Activated T-helper 2 cell treated with anti-CD3 and anti-CD28 coated beads, Interferon-gamma antibody, Interleukin-2, Interleukin-4, amounts not matched to agents 10 μg/mL and 5 μg/mL and 100 μg/mL, durations not matched to agents 14 hours and 24 hours and 36 hours (primary cell): ENCODE measurements at regions not wholly inside any gene's neighbourhood (a gene's known extent, or its start where the extent isn't known, plus 50 kb on each side); places are given as distances from the start of the nearest gene placed in this dataset.
"Not testable (repeated sequence)": the region's sequence is repeated elsewhere in the genome, so short reads cannot be mapped to it uniquely, and the experiment has no call there.

ENCODE experiments used
- DNase-seq: peaks from one replicate; pipeline ENCODE4 v3.0.0; 2021; ENCODE audit warnings: low spot score
- H3K27ac Mint-ChIP-seq: one replicate; pipeline ENCODE4 v1.8.0; 2021; ENCODE audit warnings: mixed read lengths
- H3K27me3 Mint-ChIP-seq: one replicate; pipeline ENCODE4 v1.8.0; 2021; ENCODE audit warnings: low read depth, mixed read lengths
- H3K36me3 Mint-ChIP-seq: one replicate; pipeline ENCODE4 v1.8.0; 2021; ENCODE audit warnings: low read depth, mixed read lengths
- H3K4me1 Mint-ChIP-seq: one replicate; pipeline ENCODE4 v1.8.0; 2021; ENCODE audit warnings: low read depth, mixed read lengths
- H3K4me3 Mint-ChIP-seq: one replicate; pipeline ENCODE4 v1.8.0; 2021; ENCODE audit warnings: low read depth, mild to moderate bottlenecking, moderate library complexity, mixed read lengths
- H3K9me3 Mint-ChIP-seq: one replicate; pipeline ENCODE4 v1.8.0; 2021; ENCODE audit warnings: mixed read lengths
- intact Hi-C: fragments of 100-400 bp; cut with micrococcal nuclease; formaldehyde crosslinking; loops from one replicate; pipeline ENCODE4 v1.15.1; 2023

DNA sequence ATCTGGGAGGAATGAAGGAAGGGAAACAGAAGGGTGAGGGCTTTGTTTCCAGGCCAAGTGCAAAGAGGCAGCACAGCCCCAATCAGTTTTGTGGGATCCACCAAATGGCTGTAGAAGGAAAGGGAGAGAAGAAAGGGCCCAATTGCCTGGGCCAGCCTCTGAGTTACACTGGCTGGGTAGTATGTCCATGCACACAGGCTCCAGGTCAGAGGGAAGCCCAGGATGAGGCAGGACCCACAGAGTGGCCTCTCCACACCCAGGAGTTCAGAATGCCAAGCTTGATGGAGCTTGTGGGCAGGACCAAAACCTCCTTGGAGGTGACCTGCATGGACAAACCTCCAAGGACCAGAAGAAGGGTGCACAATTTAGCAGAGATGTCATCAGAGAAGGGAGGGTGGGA, 178.2 kb upstream of the TSHZ3 start:
- Mint-ChIP-seq H3K27ac (no peak overlapping the region), H3K9me3 (peaks cover 31% of the 10 kb centered on the region), H3K36me3 (no peaks in the 10 kb centered on the region), H3K4me3 (no peak overlapping the region), H3K27me3 (no peaks in the 10 kb centered on the region), H3K4me1 (no peaks in the 10 kb centered on the region)
- intact Hi-C loops = no loop called here
- no peak for DNase-seq

DNA sequence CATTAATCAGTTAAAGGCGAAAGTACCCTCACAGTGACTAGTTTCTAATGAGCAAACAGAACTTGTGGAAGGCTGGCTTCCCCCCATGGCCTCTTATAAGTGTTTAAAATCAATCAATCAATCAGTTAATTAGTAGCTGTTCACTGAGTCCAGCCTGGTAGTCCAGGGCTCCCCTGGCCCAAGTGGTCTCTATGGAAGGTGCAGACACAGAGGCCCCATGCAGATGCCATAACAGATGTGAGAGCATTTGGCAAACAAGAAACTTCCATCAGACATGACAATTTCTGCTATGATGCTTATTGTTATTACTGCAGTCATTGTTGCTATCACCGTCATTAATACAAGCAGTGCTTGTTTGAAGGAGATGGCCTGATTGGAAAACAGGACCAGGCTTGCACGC, 179.0 kb upstream of the TSHZ3 start:
- H3K9me3 Mint-ChIP-seq = peaks cover 31% of the 10 kb centered on the region
- H3K27me3 Mint-ChIP-seq = no peaks in the 10 kb centered on the region
- intact Hi-C loops = no loop called here
- no peak for DNase-seq
- H3K4me3 Mint-ChIP-seq = no peak overlapping the region
- H3K4me1 Mint-ChIP-seq = no peaks in the 10 kb centered on the region
- H3K36me3 Mint-ChIP-seq = no peaks in the 10 kb centered on the region
- H3K27ac Mint-ChIP-seq = no peak overlapping the region

DNA sequence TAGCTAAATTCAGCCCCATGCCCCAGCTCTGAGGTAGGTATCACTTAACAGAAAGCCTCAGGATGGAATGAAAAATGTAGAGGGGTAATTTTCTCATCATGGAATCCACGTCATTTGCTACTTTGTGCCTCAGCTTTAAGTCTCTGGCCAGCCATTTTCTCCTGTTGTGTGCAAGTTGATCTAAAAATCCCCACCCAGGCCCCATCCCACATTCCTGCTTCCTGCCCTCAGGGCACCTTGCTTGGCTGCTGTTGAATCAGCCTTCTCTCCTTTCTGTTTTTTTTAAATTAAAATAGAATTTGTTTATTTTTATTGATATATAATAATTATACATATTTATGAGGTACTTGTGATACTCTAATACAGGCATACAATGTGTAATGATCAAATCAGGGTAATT, 179.9 kb upstream of the TSHZ3 start:
- no peak for DNase-seq
- Mint-ChIP-seq H3K27ac (no peak overlapping the region), H3K4me3 (no peak overlapping the region), H3K4me1 (no peaks in the 10 kb centered on the region), H3K9me3 (peaks cover 31% of the 10 kb centered on the region), H3K27me3 (no peaks in the 10 kb centered on the region), H3K36me3 (no peaks in the 10 kb centered on the region)
- intact Hi-C loops = no loop called here

DNA sequence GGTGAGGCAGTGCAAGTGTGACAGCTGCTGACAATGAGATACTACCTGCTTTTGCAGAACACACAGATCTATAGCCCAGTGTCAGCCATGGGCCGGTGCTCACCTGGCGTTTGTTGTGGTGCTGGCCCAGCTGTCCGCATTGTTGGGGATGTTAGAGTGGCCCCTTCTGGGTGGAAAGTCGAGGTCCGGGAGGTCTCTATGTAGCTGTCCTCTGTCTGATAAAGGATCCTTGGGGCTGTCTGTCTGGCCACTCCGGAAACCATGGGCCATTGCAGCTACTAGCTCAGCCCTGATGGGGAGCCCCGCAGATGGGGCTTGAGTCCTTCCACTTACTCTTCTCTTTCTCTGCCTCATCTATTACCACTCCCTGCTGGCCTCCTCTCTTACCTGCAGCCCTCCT, 181.5 kb upstream of the TSHZ3 start:
- no peaks in the 10 kb centered on the region for H3K36me3 Mint-ChIP-seq
- H3K27ac Mint-ChIP-seq = no peak overlapping the region
- H3K4me3 Mint-ChIP-seq = no peak overlapping the region
- DNase-seq = no peak
- H3K9me3 Mint-ChIP-seq = peaks cover 19% of the 10 kb centered on the region
- no peaks in the 10 kb centered on the region for H3K4me1 Mint-ChIP-seq
- intact Hi-C loops = no loop called here
- H3K27me3 Mint-ChIP-seq = no peaks in the 10 kb centered on the region

DNA sequence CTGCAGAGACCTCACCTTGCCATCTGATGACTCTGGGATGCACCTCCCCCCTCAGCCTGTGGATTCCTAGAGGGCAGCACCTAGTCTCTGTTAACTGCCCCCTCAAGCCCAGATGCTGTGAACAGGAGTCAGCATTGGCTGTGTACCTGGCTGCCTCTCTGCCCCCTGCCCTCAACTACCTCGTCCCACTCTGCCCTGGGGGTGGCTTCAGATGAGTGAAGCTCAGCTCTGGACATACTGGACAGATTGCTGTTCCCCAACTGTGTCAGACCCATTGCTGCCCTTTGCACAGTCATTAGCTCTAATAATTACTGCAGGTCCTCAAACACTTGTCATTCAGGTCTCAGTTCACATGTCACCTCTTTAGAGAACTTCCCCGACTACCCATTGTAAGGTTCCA, 182.1 kb upstream of the TSHZ3 start:
- no peaks in the 10 kb centered on the region for H3K36me3 Mint-ChIP-seq
- H3K27me3 Mint-ChIP-seq = no peaks in the 10 kb centered on the region
- no peak for DNase-seq
- no peaks in the 10 kb centered on the region for H3K4me1 Mint-ChIP-seq
- peaks cover 14% of the 10 kb centered on the region for H3K9me3 Mint-ChIP-seq
- intact Hi-C loops = no loop called here
- H3K27ac Mint-ChIP-seq = no peak overlapping the region
- H3K4me3 Mint-ChIP-seq = no peak overlapping the region

DNA sequence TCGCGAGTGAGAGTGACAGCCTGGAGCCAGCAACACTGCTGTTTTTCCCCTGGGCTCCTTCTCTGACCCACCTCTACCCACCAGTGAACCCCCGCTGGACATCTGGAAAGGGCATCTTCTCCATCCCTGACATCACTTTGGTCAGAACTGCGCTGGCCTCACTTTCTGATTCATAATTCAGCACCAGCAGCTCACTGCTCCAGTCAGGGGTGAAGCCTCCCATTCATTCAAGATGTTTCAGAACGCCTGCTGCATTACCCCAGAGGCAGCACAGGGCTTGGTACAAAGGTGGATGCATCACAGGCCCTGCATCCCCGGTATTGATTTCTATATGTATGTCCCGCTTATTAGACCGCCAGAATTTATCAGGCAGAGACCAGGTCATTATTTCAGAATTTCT, 182.8 kb upstream of the TSHZ3 start:
- H3K9me3 Mint-ChIP-seq = peaks cover 9% of the 10 kb centered on the region

DNA sequence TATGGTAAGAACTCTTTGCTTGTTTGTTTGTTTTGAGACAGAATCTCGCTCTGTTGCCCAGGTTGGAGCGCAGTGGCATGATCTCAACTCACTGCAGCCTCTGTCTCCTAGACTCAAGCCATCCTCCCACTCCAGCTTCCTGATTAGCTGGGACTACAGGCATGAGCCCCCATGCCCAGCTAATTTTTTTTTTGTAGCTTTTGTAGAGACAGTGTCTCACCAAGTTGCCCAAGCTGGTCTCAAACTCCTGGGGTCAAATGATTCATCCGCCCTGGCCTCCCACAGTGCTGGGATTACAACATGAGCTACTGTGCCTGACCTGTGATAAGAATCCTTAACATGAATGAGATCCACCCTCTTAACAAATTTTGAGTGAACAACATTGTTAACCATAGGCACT, 183.9 kb upstream of the TSHZ3 start:
- Mint-ChIP-seq H3K27ac (no peak overlapping the region), H3K4me1 (no peaks in the 10 kb centered on the region), H3K9me3 (peaks cover 11% of the 10 kb centered on the region), H3K27me3 (no peaks in the 10 kb centered on the region), H3K36me3 (no peaks in the 10 kb centered on the region), H3K4me3 (no peak overlapping the region)
- no peak for DNase-seq
- intact Hi-C loops = no loop called here

More for the DNA sequence above, 182.8 kb upstream of the TSHZ3 start:
- intact Hi-C loops = no loop called here
- Mint-ChIP-seq H3K27me3 (no peaks in the 10 kb centered on the region), H3K36me3 (no peaks in the 10 kb centered on the region), H3K4me3 (no peak overlapping the region), H3K4me1 (no peaks in the 10 kb centered on the region), H3K27ac (no peak overlapping the region)
- DNase-seq = no peak

DNA sequence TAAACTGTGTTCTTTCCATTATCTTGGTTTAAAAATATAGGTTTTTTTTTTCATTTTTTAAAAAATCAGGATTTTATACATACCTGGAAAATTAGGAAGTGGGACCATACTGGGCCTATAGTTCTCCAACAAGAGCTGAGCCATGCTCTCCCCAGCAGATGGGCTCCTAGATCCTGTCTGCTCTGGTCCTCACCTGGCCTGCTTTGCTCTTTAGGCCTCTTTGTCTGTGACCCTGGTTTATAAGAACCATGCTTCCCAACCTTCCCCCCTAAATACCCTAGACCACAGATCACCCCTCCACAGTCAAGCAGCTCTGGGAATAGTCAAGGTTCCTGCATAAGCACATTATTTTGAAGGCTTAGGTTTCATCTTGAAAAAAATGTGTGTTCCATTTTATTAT, 185.0 kb upstream of the TSHZ3 start:
- no peak overlapping the region for H3K27ac Mint-ChIP-seq
- H3K4me3 Mint-ChIP-seq = no peak overlapping the region
- H3K9me3 Mint-ChIP-seq = peaks cover 17% of the 10 kb centered on the region
- no peaks in the 10 kb centered on the region for H3K4me1 Mint-ChIP-seq
- H3K27me3 Mint-ChIP-seq = no peaks in the 10 kb centered on the region
- no peaks in the 10 kb centered on the region for H3K36me3 Mint-ChIP-seq
- intact Hi-C loops = no loop called here
- no peak for DNase-seq

DNA sequence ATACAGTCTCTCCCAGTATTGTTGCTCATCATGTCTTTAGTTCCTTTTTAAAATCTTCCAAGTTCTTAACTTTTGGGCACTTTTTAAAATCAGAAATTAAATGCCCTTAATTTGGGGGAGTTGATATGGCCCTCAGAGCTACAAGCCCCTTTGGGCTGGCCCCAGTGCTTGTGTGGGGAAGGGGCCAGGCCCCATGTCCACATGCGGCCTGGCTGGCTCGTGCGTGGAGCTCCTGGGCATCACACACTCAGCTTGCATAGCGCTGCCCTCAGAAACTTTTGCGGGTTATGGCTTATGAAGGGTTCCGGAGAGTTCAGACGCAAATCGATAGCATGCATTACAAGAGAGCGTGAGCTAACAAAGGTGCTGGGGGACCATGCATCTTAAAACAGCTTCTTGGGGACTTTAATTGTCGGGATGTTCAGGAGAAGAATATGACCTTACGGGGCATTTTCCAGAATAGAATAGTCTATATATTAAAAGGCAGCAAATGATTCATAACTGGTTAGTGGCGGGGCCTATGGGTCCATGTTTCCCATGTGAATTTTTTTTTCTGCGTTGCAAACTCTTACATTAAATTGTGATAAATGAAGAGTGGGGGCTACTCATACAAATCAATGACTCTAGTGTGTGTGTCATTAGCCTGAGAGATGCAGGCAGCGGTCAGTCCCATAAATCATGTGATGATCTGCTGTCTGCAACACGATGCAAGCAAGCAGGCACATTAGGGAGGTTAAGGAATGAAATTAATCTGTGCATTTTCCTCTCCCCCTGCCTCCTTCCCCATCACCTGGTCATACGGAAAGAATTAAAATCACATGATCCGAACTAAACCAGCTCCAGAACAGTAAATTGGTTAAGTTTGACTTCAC, 185.8 kb upstream of the TSHZ3 start:
- DNase-seq = no peak
- intact Hi-C loops = no loop called here
- no peaks in the 10 kb centered on the region for H3K36me3 Mint-ChIP-seq
- H3K4me3 Mint-ChIP-seq = no peak overlapping the region
- peaks cover 13% of the 10 kb centered on the region for H3K9me3 Mint-ChIP-seq
- no peak overlapping the region for H3K27ac Mint-ChIP-seq
- no peaks in the 10 kb centered on the region for H3K27me3 Mint-ChIP-seq
- H3K4me1 Mint-ChIP-seq = no peaks in the 10 kb centered on the region

DNA sequence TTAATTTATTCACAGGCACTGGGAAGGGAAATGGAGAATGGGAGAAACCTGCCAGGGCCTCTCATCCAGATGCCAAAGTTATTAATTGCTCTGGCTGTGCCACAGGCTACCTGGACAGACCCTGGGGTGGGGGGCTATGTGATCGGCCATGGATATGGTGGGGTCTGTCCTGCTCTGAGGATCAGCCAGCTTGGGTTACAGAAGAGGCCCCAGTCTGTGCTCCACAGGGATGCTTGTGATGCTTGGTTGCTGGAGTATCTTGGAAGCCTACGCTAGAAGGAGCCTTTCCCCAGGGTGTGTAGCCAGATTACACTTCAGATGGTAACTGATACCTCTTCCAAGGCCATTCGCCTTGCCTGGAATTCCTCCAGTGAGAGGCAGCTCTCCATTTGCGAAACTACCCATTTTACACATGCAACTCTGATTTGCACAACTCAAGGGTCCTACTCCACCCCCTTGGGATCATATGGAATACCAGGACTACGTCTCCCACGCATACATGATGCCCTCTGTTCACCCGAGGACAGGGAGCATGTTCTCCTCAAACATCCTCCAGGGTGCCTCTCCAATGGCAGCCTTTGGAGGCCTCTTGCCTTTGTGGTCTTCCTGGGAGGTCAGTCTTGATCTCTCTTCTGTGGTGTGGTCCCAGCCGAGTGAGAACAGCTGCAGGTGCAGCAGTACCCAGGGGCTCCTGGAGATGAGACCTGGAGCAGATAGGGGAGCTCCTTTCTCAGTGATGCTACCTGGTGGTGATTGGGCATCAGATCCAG, 186.6 kb upstream of the TSHZ3 start:
- Mint-ChIP-seq H3K4me3 (no peak overlapping the region), H3K36me3 (no peaks in the 10 kb centered on the region), H3K4me1 (no peaks in the 10 kb centered on the region), H3K27ac (no peak overlapping the region), H3K27me3 (no peaks in the 10 kb centered on the region), H3K9me3 (peaks cover 12% of the 10 kb centered on the region)
- intact Hi-C loops = no loop called here
- no peak for DNase-seq

DNA sequence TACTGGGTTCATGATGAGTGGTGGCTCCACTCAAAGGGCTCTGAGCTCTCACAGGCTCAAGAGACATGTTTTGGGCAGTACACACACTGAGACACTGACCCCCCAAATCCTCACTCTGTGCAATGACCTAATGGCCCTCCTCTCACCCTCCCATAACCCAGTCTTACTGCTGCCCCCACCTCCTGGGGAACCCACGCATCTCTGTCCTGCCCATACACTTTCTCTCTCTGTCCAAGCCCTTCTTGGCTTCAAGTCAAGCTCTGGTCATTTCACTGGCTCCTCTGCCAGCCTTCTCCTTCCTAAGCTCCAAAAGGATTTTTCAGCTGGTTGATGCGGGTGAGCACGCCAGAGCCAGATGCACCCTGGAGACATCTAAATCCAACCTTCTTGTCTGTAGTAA, 187.9 kb upstream of the TSHZ3 start:
- peaks cover 12% of the 10 kb centered on the region for H3K9me3 Mint-ChIP-seq
- no peaks in the 10 kb centered on the region for H3K4me1 Mint-ChIP-seq
- H3K4me3 Mint-ChIP-seq = no peak overlapping the region
- DNase-seq = no peak
- no peak overlapping the region for H3K27ac Mint-ChIP-seq
- H3K36me3 Mint-ChIP-seq = no peaks in the 10 kb centered on the region
- intact Hi-C loops = no loop called here
- no peaks in the 10 kb centered on the region for H3K27me3 Mint-ChIP-seq

DNA sequence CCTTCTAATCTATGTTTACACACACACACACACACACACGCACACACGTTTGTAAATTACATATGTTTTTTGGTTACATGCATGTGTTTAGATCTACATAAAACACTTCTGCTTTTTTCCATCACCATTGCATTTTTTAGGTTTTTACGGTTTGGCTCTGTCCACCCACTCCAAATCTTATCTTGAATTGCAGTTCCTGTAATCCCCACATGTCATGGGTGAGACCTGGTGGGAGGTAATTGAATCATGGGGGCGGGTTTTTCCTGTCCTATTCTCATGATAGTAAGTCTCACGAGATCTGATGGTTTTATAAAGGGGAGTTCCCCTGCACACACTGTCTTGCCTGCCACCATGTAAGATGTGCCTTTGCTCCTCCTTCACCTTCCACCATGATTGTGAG, 188.7 kb upstream of the TSHZ3 start:
- H3K36me3 Mint-ChIP-seq, H3K27me3 Mint-ChIP-seq, DNase-seq, H3K4me3 Mint-ChIP-seq, intact Hi-C loops, H3K27ac Mint-ChIP-seq, H3K4me1 Mint-ChIP-seq: not testable (repeated sequence)
- H3K9me3 Mint-ChIP-seq = peaks cover 12% of the 10 kb centered on the region

DNA sequence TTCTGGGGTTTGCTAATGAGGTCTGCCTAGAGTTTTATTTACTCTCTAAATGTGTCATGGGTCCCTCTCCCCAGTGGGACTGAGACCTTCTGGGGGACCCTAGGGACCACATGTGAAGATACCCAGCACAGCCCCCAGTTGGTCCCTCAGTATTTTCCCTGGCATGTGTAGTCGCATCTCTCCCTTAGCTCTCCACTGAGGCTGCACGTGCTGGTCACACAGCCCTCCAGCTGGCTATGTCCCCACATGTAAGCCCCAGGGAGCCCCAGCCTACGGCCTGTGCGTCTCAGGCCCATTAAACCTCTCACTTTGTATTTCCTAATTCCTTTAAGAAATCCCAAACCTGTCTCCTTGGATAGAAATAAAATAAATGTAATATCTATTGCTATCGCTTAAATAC, 189.6 kb upstream of the TSHZ3 start:
- DNase-seq = no peak
- no peak overlapping the region for H3K27ac Mint-ChIP-seq
- no peak overlapping the region for H3K4me3 Mint-ChIP-seq
- H3K9me3 Mint-ChIP-seq = peaks cover 12% of the 10 kb centered on the region
- intact Hi-C loops = no loop called here
- no peaks in the 10 kb centered on the region for H3K36me3 Mint-ChIP-seq
- H3K4me1 Mint-ChIP-seq = no peaks in the 10 kb centered on the region
- H3K27me3 Mint-ChIP-seq = no peaks in the 10 kb centered on the region
